GM12865 (cell line): ENCODE measurements at regions not wholly inside any gene's neighbourhood (a gene's known extent, or its start where the extent isn't known, plus 50 kb on each side); places are given as distances from the start of the nearest gene placed in this dataset.

Experiments used
- DNase-seq: peaks from one replicate; pipeline ENCODE4 v3.0.0; 2010; ENCODE audit warnings: low read depth
- H3K4me3 ChIP-seq: 2 replicates; pipeline ENCODE4 v1.5.1; 2011; ENCODE audit warnings: mild to moderate bottlenecking, low read depth, low read length, control low read depth
- TF ChIP-seq, protein P1 (sequence below): IDR thresholded peaks from 2 replicates; pipeline ENCODE4 v1.5.1; 2011; ENCODE audit warnings: low read length, control low read depth, low read depth, inconsistent platforms; ENCODE audit not compliant: insufficient read depth; ENCODE audit errors: missing control alignments

DNA sequence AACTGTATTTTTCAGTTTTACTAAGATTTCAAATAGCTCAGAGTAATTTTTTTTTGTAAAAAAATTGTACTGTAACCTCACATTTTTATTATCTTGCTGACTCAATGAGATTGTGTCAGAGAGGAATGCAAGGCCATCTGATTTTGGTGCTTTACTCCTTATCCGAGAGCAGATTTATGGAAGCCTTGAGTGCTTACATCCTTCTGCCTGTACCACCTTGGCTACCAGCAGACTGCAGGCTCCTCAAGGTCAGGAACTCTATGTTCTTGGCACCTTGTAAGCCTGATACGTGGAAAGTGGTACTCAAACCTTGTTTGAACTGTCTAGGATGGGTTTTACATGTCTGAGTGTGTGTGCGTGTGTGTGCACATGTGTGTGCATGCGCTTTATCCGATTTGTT lies 80.1 kb upstream of the MLIP start:
- H3K4me3 ChIP-seq = no peak overlapping the region
- TF ChIP-seq, protein P1, sequence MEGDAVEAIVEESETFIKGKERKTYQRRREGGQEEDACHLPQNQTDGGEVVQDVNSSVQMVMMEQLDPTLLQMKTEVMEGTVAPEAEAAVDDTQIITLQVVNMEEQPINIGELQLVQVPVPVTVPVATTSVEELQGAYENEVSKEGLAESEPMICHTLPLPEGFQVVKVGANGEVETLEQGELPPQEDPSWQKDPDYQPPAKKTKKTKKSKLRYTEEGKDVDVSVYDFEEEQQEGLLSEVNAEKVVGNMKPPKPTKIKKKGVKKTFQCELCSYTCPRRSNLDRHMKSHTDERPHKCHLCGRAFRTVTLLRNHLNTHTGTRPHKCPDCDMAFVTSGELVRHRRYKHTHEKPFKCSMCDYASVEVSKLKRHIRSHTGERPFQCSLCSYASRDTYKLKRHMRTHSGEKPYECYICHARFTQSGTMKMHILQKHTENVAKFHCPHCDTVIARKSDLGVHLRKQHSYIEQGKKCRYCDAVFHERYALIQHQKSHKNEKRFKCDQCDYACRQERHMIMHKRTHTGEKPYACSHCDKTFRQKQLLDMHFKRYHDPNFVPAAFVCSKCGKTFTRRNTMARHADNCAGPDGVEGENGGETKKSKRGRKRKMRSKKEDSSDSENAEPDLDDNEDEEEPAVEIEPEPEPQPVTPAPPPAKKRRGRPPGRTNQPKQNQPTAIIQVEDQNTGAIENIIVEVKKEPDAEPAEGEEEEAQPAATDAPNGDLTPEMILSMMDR = no peak
- DNase-seq = no peak

DNA sequence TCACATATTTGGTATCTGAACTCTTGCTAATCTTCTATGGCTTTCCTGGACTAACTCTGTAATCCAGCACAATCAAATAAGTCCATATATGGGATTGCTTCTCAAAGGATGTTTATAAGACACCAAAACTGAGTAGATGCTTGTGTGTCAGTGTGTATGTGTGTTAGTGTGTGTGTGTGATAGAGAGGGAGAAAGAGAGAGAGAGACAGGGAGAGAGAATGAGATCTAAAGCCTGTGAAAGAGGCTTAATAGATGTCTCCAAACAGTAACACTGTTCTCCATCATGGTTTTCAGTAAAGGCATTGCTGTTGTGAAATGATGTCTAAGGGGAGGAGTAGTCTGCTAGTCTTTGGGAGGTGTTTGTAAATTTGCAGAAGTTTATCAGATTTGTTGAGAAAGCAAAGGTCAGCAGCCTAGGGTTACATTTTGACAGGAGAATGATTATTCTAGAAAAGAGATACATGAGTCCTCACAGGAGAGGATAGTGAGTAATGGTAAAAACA lies 73.9 kb upstream of the MLIP start:
- DNase-seq = no peak
- TF ChIP-seq, protein P1 = no peak

DNA sequence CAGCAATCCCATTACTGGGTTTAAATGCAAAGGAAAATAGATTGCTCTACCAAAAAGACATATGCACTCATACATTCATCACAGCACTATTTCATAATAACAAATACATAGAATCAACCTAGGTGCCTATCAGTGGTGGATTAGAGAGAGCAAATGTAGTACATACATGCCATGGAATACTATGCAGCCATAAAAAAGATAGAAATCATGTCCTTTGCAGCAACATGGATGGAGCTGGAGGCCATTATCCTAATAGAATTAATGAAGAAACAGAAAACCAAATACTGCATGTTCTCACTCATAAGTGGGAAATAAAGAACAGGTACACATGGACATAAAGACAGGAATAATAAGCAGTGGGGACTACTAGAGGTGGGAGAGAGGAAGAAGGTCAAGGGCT lies 70.7 kb upstream of the MLIP start:
- DNase-seq = no peak
- TF ChIP-seq, protein P1 = no peak
- H3K4me3 ChIP-seq = no peak overlapping the region

More for the DNA sequence above, 73.9 kb upstream of the MLIP start:
- H3K4me3 ChIP-seq = no peak overlapping the region

DNA sequence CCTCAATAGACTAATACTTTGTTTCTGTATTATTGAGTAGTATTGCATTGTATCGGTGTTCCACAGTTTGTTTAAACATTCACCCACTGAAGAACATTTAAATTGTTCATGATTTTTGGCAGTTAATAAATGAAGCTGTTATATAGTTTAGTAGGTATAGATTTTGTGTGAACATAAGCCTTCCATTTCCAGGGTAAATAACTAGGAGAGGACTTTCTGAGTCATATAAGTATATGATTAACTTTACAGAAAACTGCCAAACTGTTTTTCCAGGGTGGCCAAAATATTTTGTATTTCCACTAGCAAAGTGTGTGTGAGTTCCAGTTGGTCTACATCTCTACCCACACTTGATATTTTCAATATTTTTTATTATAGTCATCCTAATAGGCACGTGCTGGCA lies 70.0 kb upstream of the MLIP start:
- H3K4me3 ChIP-seq = no peak overlapping the region
- DNase-seq = no peak
- TF ChIP-seq, protein P1 = no peak

DNA sequence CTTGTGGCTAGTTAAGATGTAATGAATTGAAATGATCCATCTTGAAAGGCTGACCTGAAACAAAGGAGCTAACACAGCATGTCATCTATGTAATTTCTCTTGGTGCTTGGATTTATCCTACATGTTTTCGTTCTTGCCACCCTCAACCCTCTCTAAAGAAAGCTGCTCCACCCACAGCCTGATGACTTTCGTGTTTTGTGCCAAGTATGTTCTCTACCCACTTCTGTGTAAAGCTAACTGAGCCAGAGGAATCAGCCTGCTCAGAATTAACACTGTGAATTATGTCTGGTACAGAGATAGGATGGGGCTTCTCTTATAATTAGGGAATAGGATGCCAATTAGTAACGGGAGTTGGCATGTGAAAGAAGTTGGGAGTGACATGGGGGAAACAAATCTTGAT lies 67.9 kb upstream of the MLIP start:
- no peak for DNase-seq
- TF ChIP-seq, protein P1 = no peak

DNA sequence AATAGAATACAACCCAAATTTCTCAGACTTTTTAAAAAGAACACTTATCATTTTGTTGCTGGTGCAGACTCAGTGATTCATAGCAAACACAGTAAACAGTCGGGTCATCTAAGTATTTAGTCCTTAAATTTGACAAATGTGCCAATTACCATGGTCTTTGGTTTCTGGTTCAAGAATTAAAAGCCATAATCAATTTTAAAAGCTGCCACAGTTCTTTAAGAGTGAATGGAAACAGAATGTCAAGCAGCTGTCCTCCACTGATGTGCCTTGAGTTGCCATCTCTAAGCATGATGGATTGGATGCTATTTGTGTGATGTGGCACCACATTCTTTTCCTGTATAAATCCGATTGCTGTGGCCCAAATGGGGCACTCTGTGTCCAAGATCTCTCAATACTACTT lies 67.2 kb upstream of the MLIP start:
- no peak overlapping the region for H3K4me3 ChIP-seq
- TF ChIP-seq, protein P1 = no peak
- no peak for DNase-seq

More for the DNA sequence above, 67.9 kb upstream of the MLIP start:
- H3K4me3 ChIP-seq = no peak overlapping the region

DNA sequence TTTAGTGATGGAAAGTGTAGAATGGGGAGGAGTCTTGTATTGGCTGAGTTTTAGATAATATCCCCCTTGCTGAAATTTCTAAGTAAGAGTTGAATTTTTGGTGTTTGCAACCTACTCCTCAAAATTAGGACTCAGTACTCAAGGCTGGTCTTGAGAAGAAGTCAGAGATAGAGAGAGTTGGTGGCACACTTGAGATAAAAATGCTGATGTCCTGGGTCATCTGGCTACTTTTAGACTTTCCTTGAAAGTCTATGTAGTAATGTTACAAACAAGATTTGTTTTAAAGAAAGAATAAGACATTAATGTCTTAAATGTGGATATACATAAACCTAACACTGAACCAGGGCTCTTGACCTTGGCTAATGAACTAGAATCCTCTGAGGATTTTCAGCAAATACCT lies 62.5 kb upstream of the MLIP start:
- no peak overlapping the region for H3K4me3 ChIP-seq
- TF ChIP-seq, protein P1 = no peak
- DNase-seq = no peak
